Mesendoderm (in vitro differentiated cells): ENCODE measurements at regions not wholly inside any gene's neighbourhood (a gene's known extent, or its start where the extent isn't known, plus 50 kb on each side); places are given as distances from the start of the nearest gene placed in this dataset.
A peak's percentile ranks its signal among the peaks of the same experiment; 100 is the strongest.

Source experiments
- DNase-seq: peaks from one replicate; pipeline ENCODE4 v3.0.0; 2013
- H2AK5ac ChIP-seq: 2 replicates; pipeline ENCODE4 v1.6.1; 2013; ENCODE audit warnings: low read length, inconsistent platforms
- H2BK120ac ChIP-seq: 2 replicates; pipeline ENCODE4 v1.6.1; 2013; ENCODE audit warnings: low read depth, mild to moderate bottlenecking, low read length, moderate library complexity, mixed read lengths
- H2BK15ac ChIP-seq: replicated peaks from 2 replicates; pipeline ENCODE4 v1.6.1; 2013; ENCODE audit warnings: low read depth, mild to moderate bottlenecking, moderate library complexity
- H2BK5ac ChIP-seq: 2 replicates; pipeline ENCODE4 v1.6.1; 2013; ENCODE audit warnings: low read length, inconsistent platforms
- H3K18ac ChIP-seq: 2 replicates; pipeline ENCODE4 v1.6.1; 2013; ENCODE audit warnings: mild to moderate bottlenecking, low read length, mixed read lengths
- H3K23ac ChIP-seq: one replicate; pipeline ENCODE4 v1.6.1; 2013; ENCODE audit warnings: low read length
- H3K27ac ChIP-seq: 2 replicates; pipeline ENCODE4 v1.5.1; 2013; ENCODE audit warnings: low read depth, mild to moderate bottlenecking, inconsistent platforms, low read length, moderate library complexity
- H3K27me3 ChIP-seq: 2 replicates; pipeline ENCODE4 v1.6.1; 2013; ENCODE audit warnings: low read length, control low read depth, mild to moderate bottlenecking, inconsistent platforms; ENCODE audit not compliant: insufficient read depth, poor library complexity
- H3K36me3 ChIP-seq: 2 replicates; pipeline ENCODE4 v1.6.1; 2013; ENCODE audit warnings: low read length, inconsistent platforms; ENCODE audit not compliant: control insufficient read depth, insufficient read depth
- H3K4ac ChIP-seq: one replicate; pipeline ENCODE4 v1.6.1; 2013; ENCODE audit warnings: low read depth, mild to moderate bottlenecking, low read length, moderate library complexity
- H3K4me1 ChIP-seq: 2 replicates; pipeline ENCODE4 v1.6.1; 2013; ENCODE audit warnings: low read depth, low read length, inconsistent platforms; ENCODE audit not compliant: control insufficient read depth
- H3K4me2 ChIP-seq: 2 replicates; pipeline ENCODE4 v1.6.1; 2013; ENCODE audit warnings: low read length
- H3K4me3 ChIP-seq: 2 replicates; pipeline ENCODE4 v1.5.1; 2013; ENCODE audit warnings: mild to moderate bottlenecking, low read length
- H3K56ac ChIP-seq: one replicate; pipeline ENCODE4 v1.6.1; 2013; ENCODE audit warnings: low read length
- H3K79me1 ChIP-seq: 2 replicates; pipeline ENCODE4 v1.6.1; 2013; ENCODE audit warnings: low read length, inconsistent platforms
- H3K79me2 ChIP-seq: 2 replicates; pipeline ENCODE4 v1.6.1; 2013; ENCODE audit warnings: mild to moderate bottlenecking, low read length; ENCODE audit not compliant: control insufficient read depth, insufficient read depth
- H3K9ac ChIP-seq: 2 replicates; pipeline ENCODE4 v1.6.1; 2013; ENCODE audit warnings: low read length, inconsistent platforms
- H4K5ac ChIP-seq: one replicate; pipeline ENCODE4 v1.6.1; 2013; ENCODE audit warnings: low read length
- H4K8ac ChIP-seq: one replicate; pipeline ENCODE4 v1.6.1; 2013; ENCODE audit warnings: low read depth, mild to moderate bottlenecking, control low read depth, low read length, moderate library complexity
- WGBS: extraction: QIAGEN DNeasy Blood & Tissue Kit; methylation state at CpG from one replicate; pipeline ENCODE4 v1.1.7; 2013; ENCODE audit warnings: low lambda C conversion rate, missing lambda C conversion rate; ENCODE audit not compliant: insufficient coverage; ENCODE audit errors: extremely low coverage; 5-methylcytosine and 5-hydroxymethylcytosine counted together

- Histone ChIP-seq H2BK5ac (no peak overlapping the region), H3K4me3 (no peak overlapping the region), H3K56ac (no peak overlapping the region), H3K79me1 (no peaks in the 10 kb centered on the region), H3K4ac (no peak overlapping the region), H3K79me2 (no peaks in the 10 kb centered on the region), H2BK120ac (no peak overlapping the region), H4K8ac (no peak overlapping the region), H3K9ac (no peak overlapping the region), H3K18ac (no peak overlapping the region), H3K27me3 (no peaks in the 10 kb centered on the region), H3K4me1 (no peaks in the 10 kb centered on the region), H2AK5ac (no peak overlapping the region), H4K5ac (no peak overlapping the region), H3K4me2 (no peak overlapping the region), H3K36me3 (no peaks in the 10 kb centered on the region), H3K23ac (no peak overlapping the region), H3K27ac (no peak overlapping the region), H2BK15ac (no peak overlapping the region)
- DNase-seq: no peak
- WGBS: no CpG with 5 or more reads among the region's 3 CpGs
These were observed 71.8 kb upstream of the SYPL1 start for GRCh38 chr7:106183952-106184351.

GRCh38 chr7:106182904-106183303 is 70.8 kb upstream of the SYPL1 start:
- Histone ChIP-seq H3K23ac (no peak overlapping the region), H3K4ac (no peak overlapping the region), H3K27ac (no peak overlapping the region), H3K56ac (no peak overlapping the region), H3K18ac (no peak overlapping the region), H3K9ac (no peak overlapping the region), H3K79me2 (no peaks in the 10 kb centered on the region), H3K4me3 (no peak overlapping the region), H3K4me2 (no peak overlapping the region), H3K36me3 (no peaks in the 10 kb centered on the region), H4K8ac (no peak overlapping the region), H3K4me1 (no peaks in the 10 kb centered on the region), H2BK5ac (no peak overlapping the region), H2BK15ac (no peak overlapping the region), H2BK120ac (no peak overlapping the region), H3K79me1 (no peaks in the 10 kb centered on the region), H3K27me3 (no peaks in the 10 kb centered on the region), H4K5ac (no peak overlapping the region), H2AK5ac (no peak overlapping the region)
- WGBS: no CpG with 5 or more reads among the region's 1 CpG
- DNase-seq: no peak

- no peaks in the 10 kb centered on the region for H3K79me2 ChIP-seq
- H3K23ac ChIP-seq: no peak overlapping the region
- H3K4ac ChIP-seq: no peak overlapping the region
- no peak overlapping the region for H3K27ac ChIP-seq
- H3K9ac ChIP-seq: no peak overlapping the region
- no peak overlapping the region for H4K8ac ChIP-seq
- H2BK120ac ChIP-seq: no peak overlapping the region
- DNase-seq: no peak
- no peak overlapping the region for H2BK15ac ChIP-seq
- no peak overlapping the region for H3K56ac ChIP-seq
- no peak overlapping the region for H4K5ac ChIP-seq
- no peaks in the 10 kb centered on the region for H3K27me3 ChIP-seq
- no peak overlapping the region for H2BK5ac ChIP-seq
- no peak overlapping the region for H2AK5ac ChIP-seq
- no peaks in the 10 kb centered on the region for H3K4me1 ChIP-seq
- no peak overlapping the region for H3K4me2 ChIP-seq
- WGBS: no CpG with 5 or more reads among the region's 4 CpGs
- H3K36me3 ChIP-seq: no peaks in the 10 kb centered on the region
- H3K4me3 ChIP-seq: no peak overlapping the region
- no peak overlapping the region for H3K18ac ChIP-seq
- no peaks in the 10 kb centered on the region for H3K79me1 ChIP-seq
These were observed 69.7 kb upstream of the SYPL1 start for GRCh38 chr7:106181658-106182265.

GRCh38 chr7:106180721-106181120 is 68.6 kb upstream of the SYPL1 start:
- Histone ChIP-seq H3K23ac (no peak overlapping the region), H3K56ac (no peak overlapping the region), H3K79me2 (no peaks in the 10 kb centered on the region), H4K8ac (no peak overlapping the region), H4K5ac (no peak overlapping the region), H3K36me3 (no peaks in the 10 kb centered on the region), H2BK120ac (no peak overlapping the region), H2BK15ac (no peak overlapping the region), H3K27ac (no peak overlapping the region), H3K79me1 (no peaks in the 10 kb centered on the region), H3K4ac (no peak overlapping the region), H3K18ac (no peak overlapping the region), H3K4me3 (no peak overlapping the region), H3K9ac (no peak overlapping the region), H2BK5ac (no peak overlapping the region), H3K27me3 (no peaks in the 10 kb centered on the region), H2AK5ac (no peak overlapping the region), H3K4me2 (no peak overlapping the region), H3K4me1 (no peaks in the 10 kb centered on the region)
- no CpG with 5 or more reads among the region's 7 CpGs for WGBS
- peak; percentile 91 for DNase-seq

GRCh38 chr7:106179256-106179655 is 67.1 kb upstream of the SYPL1 start:
- H3K9ac ChIP-seq: no peak overlapping the region

GRCh38 chr7:106178593-106179134 is 66.6 kb upstream of the SYPL1 start:
- Histone ChIP-seq H4K5ac (no peak overlapping the region), H2BK120ac (no peak overlapping the region), H2BK15ac (no peak overlapping the region), H3K4me2 (no peak overlapping the region), H3K36me3 (no peaks in the 10 kb centered on the region), H3K4me1 (no peaks in the 10 kb centered on the region), H3K4me3 (no peak overlapping the region), H3K4ac (no peak overlapping the region), H4K8ac (no peak overlapping the region), H2BK5ac (no peak overlapping the region), H3K79me1 (no peaks in the 10 kb centered on the region), H3K79me2 (no peaks in the 10 kb centered on the region), H3K27me3 (no peaks in the 10 kb centered on the region), H3K9ac (no peak overlapping the region), H2AK5ac (no peak overlapping the region), H3K18ac (no peak overlapping the region), H3K56ac (no peak overlapping the region), H3K23ac (no peak overlapping the region), H3K27ac (no peak overlapping the region)
- peak; percentile 24 for DNase-seq
- WGBS: no CpG with 5 or more reads among the region's 3 CpGs

More at GRCh38 chr7:106179256-106179655, 67.1 kb upstream of the SYPL1 start:
- H3K79me1 ChIP-seq: no peaks in the 10 kb centered on the region
- H2BK15ac ChIP-seq: no peak overlapping the region
- no peaks in the 10 kb centered on the region for H3K79me2 ChIP-seq
- no peak for DNase-seq
- H2BK120ac ChIP-seq: no peak overlapping the region
- H3K18ac ChIP-seq: no peak overlapping the region
- H3K36me3 ChIP-seq: no peaks in the 10 kb centered on the region
- WGBS: no CpG with 5 or more reads among the region's 4 CpGs
- no peak overlapping the region for H3K27ac ChIP-seq
- H3K4ac ChIP-seq: no peak overlapping the region
- H3K23ac ChIP-seq: no peak overlapping the region
- H2AK5ac ChIP-seq: no peak overlapping the region
- no peak overlapping the region for H3K4me2 ChIP-seq
- H4K8ac ChIP-seq: no peak overlapping the region
- H3K56ac ChIP-seq: peak overlapping the region; percentile 10
- H3K4me3 ChIP-seq: no peak overlapping the region
- H3K4me1 ChIP-seq: no peaks in the 10 kb centered on the region
- H4K5ac ChIP-seq: no peak overlapping the region
- H2BK5ac ChIP-seq: no peak overlapping the region
- H3K27me3 ChIP-seq: no peaks in the 10 kb centered on the region
